Gastrocnemius medialis (tissue), 4 donors: ENCODE measurements at regions not wholly inside any gene's neighbourhood (a gene's known extent, or its start where the extent isn't known, plus 50 kb on each side); places are given as distances from the start of the nearest gene placed in this dataset.
A peak's percentile ranks its signal among the peaks of the same experiment; 100 is the strongest.

Experiments
- ATAC-seq, 2 donors: fragments of 150-250 bp; one replicate each; pipeline ENCODE4 v1.9.1; 2016
- DNase-seq, 2 donors: peaks; one replicate each; pipeline ENCODE4 v3.0.0-alpha.2; 2019
- H3K27ac ChIP-seq, 4 donors: fragments of 200-600 bp; sonication (generic); 1 replicate in 1 of 4; 2 replicates in 3 of 4; pipeline ENCODE4 v1.5.1; 2016 to 2018; ENCODE audit warnings: mild to moderate bottlenecking in 2 of 4, moderate library complexity in 1 of 4
- H3K27me3 ChIP-seq, 3 donors: fragments of 200-600 bp; sonication (generic) in 2 of 3; 1 replicate in 1 of 3; 2 replicates in 2 of 3; pipeline versions ENCODE4 v1.5.1 to v1.6.0; 2016 to 2019; ENCODE audit warnings: mild to moderate bottlenecking in 1 of 3, moderate library complexity in 1 of 3
- H3K36me3 ChIP-seq, 2 donors: fragments of 200-600 bp; sonication (generic) in 1 of 2; one replicate each; pipeline ENCODE4 v1.5.1; 2017 to 2018
- H3K4me1 ChIP-seq, 2 donors: fragments of 200-600 bp; sonication (generic) in 1 of 2; one replicate each; pipeline ENCODE4 v1.5.1; 2016 to 2017; ENCODE audit warnings: mild to moderate bottlenecking in 2 of 2
- H3K4me3 ChIP-seq, 4 donors: fragments of 200-600 bp; sonication (generic) in 3 of 4; 1 replicate in 1 of 4; 2 replicates in 3 of 4; pipeline ENCODE4 v1.5.1; 2016 to 2019; ENCODE audit warnings: mild to moderate bottlenecking in 2 of 4
- H3K9me3 ChIP-seq, 3 donors: fragments of 200-600 bp; sonication (generic) in 2 of 3; 1 replicate in 1 of 3; 2 replicates in 2 of 3; pipeline ENCODE4 v1.5.1; 2016 to 2019
- POLR2A ChIP-seq, 2 donors: fragments of 450-650 bp; IDR thresholded peaks; one replicate each; pipeline ENCODE4 v1.6.1; 2017; ENCODE audit warnings: antibody characterized with exemption in 2 of 2, mild to moderate bottlenecking in 2 of 2, moderate library complexity in 2 of 2
- in situ Hi-C, 4 donors: fragments of 200-750 bp; cut with MboI; loops; one replicate each; pipeline versions ENCODE4 v1.15.0 to v1.8.0; 2017; ENCODE audit warnings: low sequenced_read_pairs in 4 of 4
- intact Hi-C: fragments of 100-400 bp; cut with DNase I; formaldehyde crosslinking; loops from one replicate; pipeline ENCODE4 v1.15.1; 2023; ENCODE audit warnings: low total_unique reads
- TF ChIP-seq, protein P1 (sequence below), 5 experiments: fragments of 450-650 bp in 3 of 5; fragments of 200-600 bp in 2 of 5; sonication (generic) in 2 of 5; IDR thresholded peaks in 4 of 5; conservative IDR thresholded peaks in 1 of 5; 1 replicate in 4 of 5; 2 replicates in 1 of 5; pipeline ENCODE4 v1.5.1; 2016 to 2019; ENCODE audit warnings: antibody characterized with exemption in 5 of 5, mild to moderate bottlenecking in 3 of 5, moderate library complexity in 3 of 5

DNA sequence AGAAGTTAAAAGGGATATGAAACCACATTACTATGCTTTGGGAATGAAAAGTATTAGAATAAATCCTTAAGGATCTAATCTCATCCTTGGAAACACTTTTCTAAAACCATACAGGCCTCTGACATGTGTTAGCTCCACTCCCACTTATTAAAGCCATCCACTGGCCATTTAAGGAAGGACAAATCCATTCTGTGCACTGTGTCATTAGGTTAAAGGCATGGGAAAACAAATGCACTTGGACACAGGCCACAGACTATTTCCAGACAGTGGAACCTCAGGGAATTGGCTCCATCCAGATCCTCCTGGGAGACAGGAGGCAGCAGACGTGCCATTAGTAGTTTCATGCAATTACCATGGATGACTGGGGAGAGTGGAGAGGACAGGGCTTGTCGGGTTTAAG, 454.9 kb downstream of the ENC1 start:
- ATAC-seq (no peak), DNase-seq (no peak)
- Histone ChIP-seq H3K36me3 (no peaks in the 10 kb centered on the region), H3K27me3 (no peaks in the 10 kb centered on the region), H3K4me1 (peaks cover 29 to 32% of the 10 kb centered on the region in 2 donors), H3K4me3 (no peak overlapping the region), H3K27ac (no peak overlapping the region), H3K9me3 (no peaks in the 10 kb centered on the region)
- TF ChIP-seq, protein P1, sequence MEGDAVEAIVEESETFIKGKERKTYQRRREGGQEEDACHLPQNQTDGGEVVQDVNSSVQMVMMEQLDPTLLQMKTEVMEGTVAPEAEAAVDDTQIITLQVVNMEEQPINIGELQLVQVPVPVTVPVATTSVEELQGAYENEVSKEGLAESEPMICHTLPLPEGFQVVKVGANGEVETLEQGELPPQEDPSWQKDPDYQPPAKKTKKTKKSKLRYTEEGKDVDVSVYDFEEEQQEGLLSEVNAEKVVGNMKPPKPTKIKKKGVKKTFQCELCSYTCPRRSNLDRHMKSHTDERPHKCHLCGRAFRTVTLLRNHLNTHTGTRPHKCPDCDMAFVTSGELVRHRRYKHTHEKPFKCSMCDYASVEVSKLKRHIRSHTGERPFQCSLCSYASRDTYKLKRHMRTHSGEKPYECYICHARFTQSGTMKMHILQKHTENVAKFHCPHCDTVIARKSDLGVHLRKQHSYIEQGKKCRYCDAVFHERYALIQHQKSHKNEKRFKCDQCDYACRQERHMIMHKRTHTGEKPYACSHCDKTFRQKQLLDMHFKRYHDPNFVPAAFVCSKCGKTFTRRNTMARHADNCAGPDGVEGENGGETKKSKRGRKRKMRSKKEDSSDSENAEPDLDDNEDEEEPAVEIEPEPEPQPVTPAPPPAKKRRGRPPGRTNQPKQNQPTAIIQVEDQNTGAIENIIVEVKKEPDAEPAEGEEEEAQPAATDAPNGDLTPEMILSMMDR (IDR thresholded peaks at IDR 0.05 in 4 of 5, conservative IDR thresholded peaks at IDR 0.05 in 1 of 5): no peak
- no peak for TF ChIP-seq POLR2A (IDR thresholded peaks at IDR 0.05)
- intact Hi-C loops (no loop called here), in situ Hi-C loops (loop anchor here in 1 of 4 donors (25.0 kb wide), 1 partner anchor 452 kb away; the partner anchor contains the start of gene ENC1)

DNA sequence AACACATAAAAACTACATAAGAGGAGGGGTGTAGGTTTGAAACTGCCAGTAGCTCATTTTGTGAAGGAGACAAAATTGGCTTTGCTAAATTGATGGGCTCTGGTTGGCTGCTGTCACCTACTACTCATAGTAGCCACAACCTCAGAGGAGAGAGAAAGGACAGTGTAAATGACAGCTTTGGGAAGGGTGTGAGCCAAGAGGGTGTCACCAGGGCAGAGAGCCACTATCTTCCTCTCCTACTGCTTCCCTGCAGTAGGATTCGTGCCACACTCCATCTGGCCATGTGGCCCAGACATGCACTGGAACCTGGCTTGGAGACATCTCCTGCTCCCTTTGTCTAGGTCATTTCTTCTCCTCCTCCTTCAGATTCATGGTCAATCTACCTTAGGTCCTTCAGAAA, 455.9 kb downstream of the ENC1 start:
- no peak overlapping the region for H3K4me3 ChIP-seq
- DNase-seq (no peak), ATAC-seq (no peak)
- intact Hi-C loops (no loop called here), in situ Hi-C loops (loop anchor here in 1 of 4 donors (25.0 kb wide), 1 partner anchor 453 kb away; the partner anchor contains the start of gene ENC1)
- H3K9me3 ChIP-seq: no peaks in the 10 kb centered on the region
- no peaks in the 10 kb centered on the region for H3K36me3 ChIP-seq
- H3K4me1 ChIP-seq: peaks cover 29 to 32% of the 10 kb centered on the region in 2 donors
- H3K27ac ChIP-seq: no peak overlapping the region
- no peaks in the 10 kb centered on the region for H3K27me3 ChIP-seq
- TF ChIP-seq, protein P1 (IDR thresholded peaks at IDR 0.05 in 4 of 5, conservative IDR thresholded peaks at IDR 0.05 in 1 of 5): no peak
- no peak for TF ChIP-seq POLR2A (IDR thresholded peaks at IDR 0.05)

DNA sequence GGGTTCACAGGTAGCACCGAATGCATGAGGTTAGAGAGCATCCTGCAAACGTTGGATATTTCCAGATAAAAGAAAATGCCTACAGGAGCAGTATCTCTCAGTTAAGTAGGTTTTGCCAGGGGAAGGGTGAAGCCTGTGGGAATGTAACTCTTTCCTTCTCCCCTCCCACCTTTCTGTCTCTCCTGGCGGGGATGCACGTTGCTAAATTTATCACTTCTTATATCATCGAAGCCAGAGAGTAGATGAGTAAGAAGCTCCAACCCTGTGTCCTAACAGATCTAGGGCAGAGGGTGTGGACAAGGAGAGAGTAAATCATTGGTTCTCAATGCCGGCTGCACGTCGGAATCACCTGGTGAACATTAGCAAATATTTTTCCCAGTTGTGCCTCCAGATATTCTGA, 457.5 kb downstream of the ENC1 start:
- peak; percentile 67 to 87 for ATAC-seq
- no peak for TF ChIP-seq POLR2A (IDR thresholded peaks at IDR 0.05)
- TF ChIP-seq, protein P1 (IDR thresholded peaks at IDR 0.05 in 4 of 5, conservative IDR thresholded peaks at IDR 0.05 in 1 of 5): no peak

DNA sequence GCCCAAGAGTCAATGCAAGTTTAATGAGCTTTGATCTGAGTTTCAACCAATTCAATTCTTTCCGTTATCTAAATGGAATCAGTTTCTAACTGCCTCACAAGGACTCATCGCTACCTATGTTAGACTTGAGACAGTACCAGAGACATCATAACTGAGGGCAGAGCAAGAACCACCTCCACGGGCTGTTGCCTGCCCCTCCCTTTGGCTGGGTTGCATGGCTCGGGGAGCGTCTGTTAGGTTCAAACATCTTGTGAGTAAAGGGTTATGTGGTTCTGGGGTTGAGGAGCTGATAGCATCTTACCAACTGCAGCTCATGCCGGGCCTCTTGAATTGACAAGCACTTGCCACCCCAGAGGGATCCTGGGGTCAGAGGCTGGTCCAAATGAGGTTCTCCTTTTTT, 457.9 kb downstream of the ENC1 start:
- DNase-seq (no peak), ATAC-seq (no peak)
- in situ Hi-C loops (loop anchor here in 1 of 4 donors (25.0 kb wide), 1 partner anchor 455 kb away; the partner anchor contains the start of gene ENC1), intact Hi-C loops (no loop called here)
- Histone ChIP-seq H3K4me1 (peaks cover 29 to 32% of the 10 kb centered on the region in 2 donors), H3K27ac (no peak overlapping the region), H3K36me3 (no peaks in the 10 kb centered on the region), H3K9me3 (no peaks in the 10 kb centered on the region), H3K4me3 (no peak overlapping the region), H3K27me3 (no peaks in the 10 kb centered on the region)
- TF ChIP-seq, protein P1 (IDR thresholded peaks at IDR 0.05 in 4 of 5, conservative IDR thresholded peaks at IDR 0.05 in 1 of 5): no peak
- TF ChIP-seq POLR2A (IDR thresholded peaks at IDR 0.05): no peak

More for the DNA sequence above, 457.5 kb downstream of the ENC1 start:
- Histone ChIP-seq H3K4me3 (no peak overlapping the region), H3K27ac (no peak overlapping the region), H3K9me3 (no peaks in the 10 kb centered on the region), H3K36me3 (no peaks in the 10 kb centered on the region), H3K27me3 (no peaks in the 10 kb centered on the region), H3K4me1 (peaks cover 29 to 32% of the 10 kb centered on the region in 2 donors)
- in situ Hi-C loops (loop anchor here in 1 of 4 donors (25.0 kb wide), 1 partner anchor 454 kb away; the partner anchor contains the start of gene ENC1), intact Hi-C loops (no loop called here)
- DNase-seq: peak in 1 of 2 donors; percentile 10

DNA sequence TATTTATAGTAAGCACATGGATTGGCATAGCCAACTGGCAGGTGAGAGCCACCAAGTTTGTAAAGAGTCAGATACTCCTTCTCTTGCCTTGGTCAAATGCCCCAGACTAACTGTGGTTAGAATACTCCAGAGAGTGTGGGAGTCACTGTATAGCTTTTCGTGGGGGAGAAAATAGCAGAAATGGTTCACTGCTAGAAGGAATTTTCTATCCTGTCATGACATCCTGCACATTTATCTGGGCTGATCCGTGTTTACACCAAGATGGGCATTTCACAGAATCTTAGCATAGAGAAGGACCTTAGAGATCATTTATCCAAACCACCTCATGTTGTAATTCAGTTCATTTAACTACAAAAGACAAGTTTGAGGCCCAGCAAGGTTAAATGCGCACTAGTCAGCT, 460.8 kb downstream of the ENC1 start:
- DNase-seq (no peak), ATAC-seq (no peak)
- Histone ChIP-seq H3K27me3 (no peaks in the 10 kb centered on the region), H3K27ac (no peak overlapping the region), H3K9me3 (no peaks in the 10 kb centered on the region), H3K4me1 (peaks cover 16 to 19% of the 10 kb centered on the region in 2 donors), H3K4me3 (no peak overlapping the region), H3K36me3 (no peaks in the 10 kb centered on the region)
- intact Hi-C loops: no loop called here
- TF ChIP-seq, protein P1 (IDR thresholded peaks at IDR 0.05 in 4 of 5, conservative IDR thresholded peaks at IDR 0.05 in 1 of 5): no peak
- no peak for TF ChIP-seq POLR2A (IDR thresholded peaks at IDR 0.05)
- in situ Hi-C loops: loop anchor here in 1 of 4 donors (25.0 kb wide), 1 partner anchor 458 kb away; the partner anchor contains the start of gene ENC1
